DND-41 (cell line): ENCODE measurements at regions not wholly inside any gene's neighbourhood (a gene's known extent, or its start where the extent isn't known, plus 50 kb on each side); places are given as distances from the start of the nearest gene placed in this dataset.

Source experiments
- CTCF ChIP-seq: IDR thresholded peaks from 2 replicates; pipeline ENCODE4 v1.5.1; 2012; ENCODE audit warnings: borderline replicate concordance, low read length, moderate library complexity, mild to moderate bottlenecking; ENCODE audit not compliant: poor library complexity, severe bottlenecking; ENCODE audit errors: extremely low read depth
- EZH2 ChIP-seq: IDR thresholded peaks from 3 replicates; pipeline ENCODE4 v1.6.1; 2012; ENCODE audit warnings: borderline replicate concordance, low read depth, mild to moderate bottlenecking, moderate library complexity, low read length, inconsistent platforms; ENCODE audit not compliant: severe bottlenecking

GRCh38 chr13:40328091-40328490 is 338.4 kb downstream of the FOXO1 start:
- no peak for TF ChIP-seq CTCF
- TF ChIP-seq EZH2: no peak
